GM12874 (cell line): ENCODE measurements at regions not wholly inside any gene's neighbourhood (a gene's known extent, or its start where the extent isn't known, plus 50 kb on each side); places are given as distances from the start of the nearest gene placed in this dataset.

Experiments
- TF ChIP-seq, protein P1 (sequence below): IDR thresholded peaks from 2 replicates; pipeline ENCODE4 v1.5.1; 2011; ENCODE audit warnings: low read depth, mild to moderate bottlenecking, control low read depth, low read length, moderate library complexity; ENCODE audit not compliant: insufficient read depth

DNA sequence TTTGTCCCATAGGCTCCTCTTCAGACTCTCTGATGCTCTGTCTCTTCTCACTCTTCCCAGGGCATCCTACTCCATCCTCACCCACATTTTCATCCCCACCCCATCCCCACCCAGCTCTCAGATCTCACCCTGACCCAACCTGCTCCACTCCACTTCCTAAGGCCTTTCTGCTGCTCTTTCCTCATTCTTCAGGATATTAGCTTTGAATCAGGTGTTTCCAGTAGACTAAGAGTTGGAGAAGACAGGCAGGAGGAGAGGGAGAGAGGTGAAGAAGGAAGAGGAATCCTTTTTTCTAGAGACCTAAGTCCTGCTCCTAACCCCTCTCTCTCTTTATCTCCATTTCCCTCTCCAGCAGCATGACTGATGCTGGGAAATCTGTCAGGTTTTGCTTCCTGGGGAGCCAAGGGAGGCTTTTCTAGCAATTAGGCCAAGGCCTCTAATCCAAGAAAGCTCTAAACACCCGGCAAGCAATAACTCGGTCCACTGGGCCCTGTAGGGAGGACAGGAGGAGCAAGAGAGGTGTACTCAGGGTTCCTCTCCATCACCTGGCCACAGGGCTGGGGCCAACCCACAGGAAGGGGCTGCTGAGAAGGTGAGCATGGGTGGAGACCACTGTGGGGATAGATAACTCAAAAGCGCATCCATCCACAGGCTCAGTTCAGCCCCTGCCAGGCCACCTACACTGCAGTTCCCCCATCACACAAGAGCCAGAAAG lies 133.3 kb downstream of the TMEM132E start:
- TF ChIP-seq, protein P1, sequence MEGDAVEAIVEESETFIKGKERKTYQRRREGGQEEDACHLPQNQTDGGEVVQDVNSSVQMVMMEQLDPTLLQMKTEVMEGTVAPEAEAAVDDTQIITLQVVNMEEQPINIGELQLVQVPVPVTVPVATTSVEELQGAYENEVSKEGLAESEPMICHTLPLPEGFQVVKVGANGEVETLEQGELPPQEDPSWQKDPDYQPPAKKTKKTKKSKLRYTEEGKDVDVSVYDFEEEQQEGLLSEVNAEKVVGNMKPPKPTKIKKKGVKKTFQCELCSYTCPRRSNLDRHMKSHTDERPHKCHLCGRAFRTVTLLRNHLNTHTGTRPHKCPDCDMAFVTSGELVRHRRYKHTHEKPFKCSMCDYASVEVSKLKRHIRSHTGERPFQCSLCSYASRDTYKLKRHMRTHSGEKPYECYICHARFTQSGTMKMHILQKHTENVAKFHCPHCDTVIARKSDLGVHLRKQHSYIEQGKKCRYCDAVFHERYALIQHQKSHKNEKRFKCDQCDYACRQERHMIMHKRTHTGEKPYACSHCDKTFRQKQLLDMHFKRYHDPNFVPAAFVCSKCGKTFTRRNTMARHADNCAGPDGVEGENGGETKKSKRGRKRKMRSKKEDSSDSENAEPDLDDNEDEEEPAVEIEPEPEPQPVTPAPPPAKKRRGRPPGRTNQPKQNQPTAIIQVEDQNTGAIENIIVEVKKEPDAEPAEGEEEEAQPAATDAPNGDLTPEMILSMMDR, result no peak

DNA sequence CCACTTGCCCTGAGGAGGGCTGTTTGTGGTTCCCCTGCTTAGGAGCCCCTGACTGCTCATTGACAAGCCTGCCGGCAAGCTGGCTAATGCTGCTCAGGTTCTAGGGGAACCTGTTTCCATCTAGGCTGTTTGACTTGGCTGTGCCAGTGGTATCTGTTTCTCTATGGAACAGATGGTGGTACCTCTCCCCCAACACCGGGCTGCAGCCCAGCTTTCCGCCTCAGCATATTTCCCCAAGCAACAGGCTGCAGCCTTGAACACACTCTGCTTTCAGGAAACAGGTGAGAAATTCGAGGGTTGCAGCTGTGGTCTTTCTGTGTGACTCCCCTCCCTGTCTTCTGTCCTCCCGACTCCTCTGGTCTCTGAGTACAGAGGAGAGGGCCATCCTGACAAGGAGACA lies 132.3 kb downstream of the TMEM132E start:
- TF ChIP-seq, protein P1, result no peak

- TF ChIP-seq, protein P1, result no peak
Measured at GRCh38 chr17:34710226-34710625, 130.8 kb downstream of the TMEM132E start.

DNA sequence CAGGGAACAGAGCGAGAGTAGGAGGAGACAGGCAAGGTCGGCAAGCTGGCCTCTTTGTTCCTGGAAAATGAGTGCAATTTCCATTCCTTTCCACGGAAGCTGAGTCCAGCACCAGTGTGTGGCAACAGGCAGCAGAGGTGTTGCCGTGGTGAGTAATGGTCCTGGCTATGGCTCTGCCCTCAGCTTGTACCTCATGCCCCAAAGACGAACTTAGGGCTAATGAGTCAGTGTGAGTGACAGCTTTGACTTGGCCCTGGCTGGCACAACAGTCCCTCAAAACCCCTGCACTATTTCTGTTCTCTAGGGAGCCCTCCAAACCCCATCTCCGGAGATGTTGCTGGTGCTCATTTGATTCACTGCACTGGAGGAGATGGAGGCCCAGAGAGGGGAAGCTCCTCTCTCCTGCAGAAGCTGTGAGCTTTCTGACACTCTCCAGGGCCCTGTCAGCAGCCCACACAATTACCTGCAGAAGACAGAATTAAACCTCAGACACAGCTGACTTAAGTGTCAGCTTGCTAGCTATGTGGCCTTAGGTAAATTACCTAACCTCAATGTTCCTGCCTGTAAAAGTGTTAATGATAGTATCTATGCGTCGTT lies 129.9 kb downstream of the TMEM132E start:
- TF ChIP-seq, protein P1, result no peak

- TF ChIP-seq, protein P1, result no peak
Measured at GRCh38 chr17:34706029-34706428, 126.6 kb downstream of the TMEM132E start.

GRCh38 chr17:34703533-34703932 lies 124.2 kb downstream of the TMEM132E start:
- TF ChIP-seq, protein P1, result no peak

- TF ChIP-seq, protein P1, result no peak
Measured at GRCh38 chr17:34699181-34699580, 119.8 kb downstream of the TMEM132E start.
